ENCODE measurements at regions not wholly inside any gene's neighbourhood (a gene's known extent, or its start where the extent isn't known, plus 50 kb on each side); places are given as distances from the start of the nearest gene placed in this dataset.

DNA sequence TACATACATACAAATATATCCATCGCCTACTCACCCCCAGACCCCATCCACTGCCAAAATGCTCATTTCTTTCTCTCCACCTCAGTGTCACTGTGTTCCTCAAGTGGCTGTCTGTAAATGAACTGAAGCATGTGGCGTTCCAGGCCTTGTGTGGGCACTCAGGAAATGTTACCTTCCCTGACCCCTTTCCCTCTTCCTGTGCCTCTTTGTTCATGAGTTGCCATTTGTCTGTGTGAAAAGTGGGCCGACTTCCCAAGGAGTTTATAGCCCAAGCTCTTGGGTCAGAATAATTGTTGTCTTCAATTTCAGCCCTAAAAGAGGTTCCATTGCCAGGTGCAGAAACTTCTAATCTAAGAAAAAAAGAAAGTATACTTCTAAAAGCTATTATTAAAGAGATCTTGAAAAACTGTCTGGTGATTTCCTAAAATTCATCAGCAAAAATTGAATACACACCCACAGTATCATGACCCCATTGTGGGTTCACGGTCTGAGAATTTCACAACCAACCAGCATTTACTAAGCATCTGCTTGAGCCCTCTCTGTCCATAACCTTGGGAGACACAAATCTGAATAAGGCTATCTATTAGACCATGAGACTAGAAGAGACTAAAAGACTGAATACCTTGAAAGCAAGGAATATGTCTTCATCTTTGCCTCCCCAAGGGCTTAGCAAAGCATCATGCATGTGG is 201.4 kb upstream of the EEA1 start:
- TF ChIP-seq, protein P1, sequence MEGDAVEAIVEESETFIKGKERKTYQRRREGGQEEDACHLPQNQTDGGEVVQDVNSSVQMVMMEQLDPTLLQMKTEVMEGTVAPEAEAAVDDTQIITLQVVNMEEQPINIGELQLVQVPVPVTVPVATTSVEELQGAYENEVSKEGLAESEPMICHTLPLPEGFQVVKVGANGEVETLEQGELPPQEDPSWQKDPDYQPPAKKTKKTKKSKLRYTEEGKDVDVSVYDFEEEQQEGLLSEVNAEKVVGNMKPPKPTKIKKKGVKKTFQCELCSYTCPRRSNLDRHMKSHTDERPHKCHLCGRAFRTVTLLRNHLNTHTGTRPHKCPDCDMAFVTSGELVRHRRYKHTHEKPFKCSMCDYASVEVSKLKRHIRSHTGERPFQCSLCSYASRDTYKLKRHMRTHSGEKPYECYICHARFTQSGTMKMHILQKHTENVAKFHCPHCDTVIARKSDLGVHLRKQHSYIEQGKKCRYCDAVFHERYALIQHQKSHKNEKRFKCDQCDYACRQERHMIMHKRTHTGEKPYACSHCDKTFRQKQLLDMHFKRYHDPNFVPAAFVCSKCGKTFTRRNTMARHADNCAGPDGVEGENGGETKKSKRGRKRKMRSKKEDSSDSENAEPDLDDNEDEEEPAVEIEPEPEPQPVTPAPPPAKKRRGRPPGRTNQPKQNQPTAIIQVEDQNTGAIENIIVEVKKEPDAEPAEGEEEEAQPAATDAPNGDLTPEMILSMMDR (IDR thresholded peaks at IDR 0.05): no peak
- TF ChIP-seq POLR2A (IDR thresholded peaks at IDR 0.05) (no peak), EP300 (IDR thresholded peaks at IDR 0.05) (no peak)

All from ovary (tissue), 3 donors.